ENCODE measurements at regions not wholly inside any gene's neighbourhood (a gene's known extent, or its start where the extent isn't known, plus 50 kb on each side); places are given as distances from the start of the nearest gene placed in this dataset.

DNA sequence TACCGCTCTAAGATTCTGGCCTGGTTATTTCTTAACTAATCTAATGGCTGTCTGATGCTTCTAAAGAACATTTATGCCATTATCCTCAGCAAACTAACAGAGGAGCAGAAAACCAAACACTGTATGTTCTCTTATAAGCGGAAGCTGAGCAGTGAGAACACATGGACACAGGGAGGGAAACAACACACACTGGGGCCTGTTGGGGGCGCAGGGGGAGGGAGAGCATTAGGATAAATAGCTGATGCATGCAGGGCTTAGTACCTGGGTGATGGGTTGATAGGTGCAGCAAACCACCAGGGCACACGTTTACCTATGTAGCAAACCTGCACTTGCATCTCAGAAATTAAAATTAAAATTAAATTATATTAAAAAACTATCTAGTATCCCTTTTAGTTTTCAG, 853.5 kb downstream of the GATA3 start:
- Histone ChIP-seq H3K36me3 (no peaks in the 10 kb centered on the region), H3K4me3 (no peak overlapping the region), H3K27ac (no peak overlapping the region), H3K9me3 (no peaks in the 10 kb centered on the region), H3K27me3 (no peaks in the 10 kb centered on the region), H3K4me1 (no peaks in the 10 kb centered on the region)
- TF ChIP-seq EP300 (IDR thresholded peaks at IDR 0.05), result no peak
- TF ChIP-seq, protein P1, sequence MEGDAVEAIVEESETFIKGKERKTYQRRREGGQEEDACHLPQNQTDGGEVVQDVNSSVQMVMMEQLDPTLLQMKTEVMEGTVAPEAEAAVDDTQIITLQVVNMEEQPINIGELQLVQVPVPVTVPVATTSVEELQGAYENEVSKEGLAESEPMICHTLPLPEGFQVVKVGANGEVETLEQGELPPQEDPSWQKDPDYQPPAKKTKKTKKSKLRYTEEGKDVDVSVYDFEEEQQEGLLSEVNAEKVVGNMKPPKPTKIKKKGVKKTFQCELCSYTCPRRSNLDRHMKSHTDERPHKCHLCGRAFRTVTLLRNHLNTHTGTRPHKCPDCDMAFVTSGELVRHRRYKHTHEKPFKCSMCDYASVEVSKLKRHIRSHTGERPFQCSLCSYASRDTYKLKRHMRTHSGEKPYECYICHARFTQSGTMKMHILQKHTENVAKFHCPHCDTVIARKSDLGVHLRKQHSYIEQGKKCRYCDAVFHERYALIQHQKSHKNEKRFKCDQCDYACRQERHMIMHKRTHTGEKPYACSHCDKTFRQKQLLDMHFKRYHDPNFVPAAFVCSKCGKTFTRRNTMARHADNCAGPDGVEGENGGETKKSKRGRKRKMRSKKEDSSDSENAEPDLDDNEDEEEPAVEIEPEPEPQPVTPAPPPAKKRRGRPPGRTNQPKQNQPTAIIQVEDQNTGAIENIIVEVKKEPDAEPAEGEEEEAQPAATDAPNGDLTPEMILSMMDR (IDR thresholded peaks at IDR 0.05), result no peak
- no peak for TF ChIP-seq POLR2A (IDR thresholded peaks at IDR 0.05)
- no peak for TF ChIP-seq POLR2AphosphoS5 (IDR thresholded peaks at IDR 0.05)
- 72 to 82% methylated on average over 4 of the region's 4 CpGs for WGBS, 2 donors
- DNase-seq, result no peak
- intact Hi-C loops (cut with DNase I), result no loop called here

DNA sequence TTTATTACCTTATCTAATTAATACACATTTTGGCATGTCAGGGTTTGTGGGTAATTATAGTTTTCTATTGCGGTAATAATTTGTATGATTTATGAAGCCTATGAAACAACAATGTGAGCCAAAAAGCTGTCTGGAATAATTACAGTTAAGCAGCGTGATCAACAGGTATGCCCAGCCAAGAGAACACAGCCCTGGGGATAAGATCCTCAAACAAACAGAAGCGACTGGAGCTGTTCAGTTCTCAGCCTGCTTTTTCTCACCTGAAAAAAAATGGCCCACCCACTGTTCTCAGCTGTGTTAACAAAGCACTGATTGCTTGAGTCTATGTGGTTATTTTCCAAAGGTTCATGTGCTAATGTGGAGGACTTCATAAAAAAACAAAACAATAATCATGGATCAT, 855.8 kb downstream of the GATA3 start:
- DNase-seq, result no peak
- H3K9me3 ChIP-seq, result no peaks in the 10 kb centered on the region
- no peaks in the 10 kb centered on the region for H3K36me3 ChIP-seq
- no peak overlapping the region for H3K27ac ChIP-seq
- intact Hi-C loops (cut with DNase I), result no loop called here
- WGBS, 2 donors, result 58 to 67% methylated on average over 3 of the region's 3 CpGs
- no peaks in the 10 kb centered on the region for H3K27me3 ChIP-seq
- TF ChIP-seq POLR2A (IDR thresholded peaks at IDR 0.05), result no peak
- TF ChIP-seq, protein P1 (IDR thresholded peaks at IDR 0.05), result no peak
- TF ChIP-seq POLR2AphosphoS5 (IDR thresholded peaks at IDR 0.05), result no peak
- TF ChIP-seq EP300 (IDR thresholded peaks at IDR 0.05), result no peak
- H3K4me3 ChIP-seq, result no peak overlapping the region
- no peaks in the 10 kb centered on the region for H3K4me1 ChIP-seq

DNA sequence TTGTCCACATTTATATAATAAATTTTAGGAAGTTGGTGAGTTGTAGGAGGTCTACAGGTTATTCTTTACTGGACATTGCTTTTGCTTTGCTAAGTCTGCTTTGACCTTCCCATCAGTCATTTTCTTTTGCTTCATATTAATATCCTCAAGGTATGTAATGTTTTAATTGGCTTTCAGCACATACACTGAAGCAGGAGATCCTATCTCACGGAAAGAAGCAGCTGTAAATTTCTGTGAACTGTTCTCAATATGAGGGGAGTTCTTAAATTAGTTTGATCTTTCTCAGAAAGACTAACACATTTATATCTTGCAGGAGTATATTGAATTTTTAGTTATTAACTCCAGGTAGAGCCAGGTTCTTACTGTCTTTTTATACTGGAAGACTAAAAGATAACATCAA, 856.5 kb downstream of the GATA3 start:
- H3K4me1 ChIP-seq, result no peaks in the 10 kb centered on the region
- no peak overlapping the region for H3K4me3 ChIP-seq
- intact Hi-C loops (cut with DNase I), result no loop called here
- DNase-seq, result no peak
- no peaks in the 10 kb centered on the region for H3K9me3 ChIP-seq
- no peak overlapping the region for H3K27ac ChIP-seq
- H3K36me3 ChIP-seq, result no peaks in the 10 kb centered on the region
- TF ChIP-seq POLR2AphosphoS5 (IDR thresholded peaks at IDR 0.05), result no peak
- TF ChIP-seq, protein P1 (IDR thresholded peaks at IDR 0.05), result no peak
- TF ChIP-seq EP300 (IDR thresholded peaks at IDR 0.05), result no peak
- TF ChIP-seq POLR2A (IDR thresholded peaks at IDR 0.05), result no peak
- no peaks in the 10 kb centered on the region for H3K27me3 ChIP-seq
- WGBS, 2 donors, result 72 to 85% methylated on average over 1 of the region's 1 CpG

DNA sequence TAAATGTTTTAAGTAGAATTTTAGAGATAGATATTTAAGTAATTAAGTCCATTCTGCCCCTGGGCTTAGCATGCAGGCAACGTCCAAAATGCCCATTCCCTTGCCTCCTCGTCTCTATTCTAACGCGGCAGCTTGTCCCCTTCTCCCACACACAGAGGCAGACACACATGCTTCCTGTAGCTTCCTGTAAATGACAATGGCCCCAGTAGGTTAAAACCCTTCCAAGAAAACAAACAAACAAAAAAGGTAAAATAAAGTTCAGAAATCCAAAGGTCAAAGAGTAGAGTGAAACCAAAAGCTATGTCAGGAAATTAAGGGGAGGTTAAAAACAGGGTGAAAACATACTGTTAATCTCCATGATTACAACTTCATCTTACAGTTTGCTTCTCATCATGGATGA, 857.6 kb downstream of the GATA3 start:
- Histone ChIP-seq H3K4me1 (no peaks in the 10 kb centered on the region), H3K27me3 (no peaks in the 10 kb centered on the region), H3K36me3 (no peaks in the 10 kb centered on the region), H3K27ac (no peak overlapping the region), H3K4me3 (no peak overlapping the region), H3K9me3 (no peaks in the 10 kb centered on the region)
- 45 to 68% methylated on average over 4 of the region's 4 CpGs for WGBS, 2 donors
- intact Hi-C loops (cut with DNase I), result no loop called here
- TF ChIP-seq EP300 (IDR thresholded peaks at IDR 0.05) (no peak), POLR2A (IDR thresholded peaks at IDR 0.05) (no peak), POLR2AphosphoS5 (IDR thresholded peaks at IDR 0.05) (no peak)
- TF ChIP-seq, protein P1 (IDR thresholded peaks at IDR 0.05), result no peak
- DNase-seq, result no peak

DNA sequence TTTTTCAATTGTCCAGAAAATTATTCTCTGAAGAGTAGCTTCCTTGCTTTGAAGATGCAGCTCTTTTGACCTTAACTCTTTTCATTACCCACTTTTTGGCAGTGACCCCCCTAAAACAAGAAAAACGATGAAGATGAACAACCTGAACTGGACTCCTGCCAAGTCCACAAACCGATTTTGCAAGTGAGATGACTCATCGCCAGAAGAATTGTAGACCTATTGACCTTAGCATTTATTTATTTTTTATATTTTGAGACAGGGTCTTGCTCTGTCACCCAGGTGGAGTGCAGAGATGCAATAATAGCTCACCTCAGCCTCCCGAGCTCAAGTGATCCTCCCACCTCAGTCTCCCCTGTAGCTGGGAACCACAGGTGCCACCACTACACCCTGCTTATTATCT, 859.2 kb downstream of the GATA3 start:
- H3K27ac ChIP-seq, result no peak overlapping the region
- no peaks in the 10 kb centered on the region for H3K9me3 ChIP-seq
- DNase-seq, result no peak
- no peak for TF ChIP-seq EP300 (IDR thresholded peaks at IDR 0.05)
- no peak for TF ChIP-seq POLR2AphosphoS5 (IDR thresholded peaks at IDR 0.05)
- TF ChIP-seq, protein P1 (IDR thresholded peaks at IDR 0.05), result no peak
- TF ChIP-seq POLR2A (IDR thresholded peaks at IDR 0.05), result no peak
- H3K4me1 ChIP-seq, result no peaks in the 10 kb centered on the region
- intact Hi-C loops (cut with DNase I), result no loop called here
- H3K36me3 ChIP-seq, result no peaks in the 10 kb centered on the region
- 30 to 65% methylated on average over 4 of the region's 4 CpGs for WGBS, 2 donors
- no peaks in the 10 kb centered on the region for H3K27me3 ChIP-seq
- no peak overlapping the region for H3K4me3 ChIP-seq
